GM18907 (cell line): ENCODE measurements at regions not wholly inside any gene's neighbourhood (a gene's known extent, or its start where the extent isn't known, plus 50 kb on each side); places are given as distances from the start of the nearest gene placed in this dataset.

Experiments
- ATAC-seq: cut with Tn5 transposase; IDR thresholded peaks from one replicate; pipeline ENCODE4 v1.9.1; 2021; ENCODE audit warnings: mild to moderate bottlenecking, moderate library complexity; ENCODE audit not compliant: unreplicated experiment

DNA sequence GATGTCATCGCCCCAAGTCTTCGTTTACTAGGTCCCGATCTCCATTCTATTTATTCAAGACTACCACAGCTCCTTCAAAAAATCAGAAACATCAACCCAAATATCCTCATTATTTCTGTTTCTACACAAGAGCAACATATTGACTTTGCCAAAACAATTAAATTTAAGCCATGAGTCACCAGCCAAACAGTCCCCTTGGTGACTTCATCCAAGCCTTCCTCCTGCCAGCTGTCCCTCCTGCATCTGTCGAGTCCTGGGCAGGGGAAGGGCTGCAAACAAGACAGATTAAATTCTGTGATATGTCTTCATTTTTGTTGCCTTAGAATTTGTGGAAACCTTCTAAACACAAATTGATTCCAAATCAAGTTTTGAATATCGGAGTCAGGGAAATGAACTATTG, 110.3 kb downstream of the SP3 start:
- no peak for ATAC-seq

GRCh38 chr2:173855661-173856060, 109.5 kb downstream of the SP3 start:
- no peak for ATAC-seq
